ENCODE measurements at regions not wholly inside any gene's neighbourhood (a gene's known extent, or its start where the extent isn't known, plus 50 kb on each side); places are given as distances from the start of the nearest gene placed in this dataset.
"Not testable (repeated sequence)": the region's sequence is repeated elsewhere in the genome, so short reads cannot be mapped to it uniquely, and the experiment has no call there.

DNA sequence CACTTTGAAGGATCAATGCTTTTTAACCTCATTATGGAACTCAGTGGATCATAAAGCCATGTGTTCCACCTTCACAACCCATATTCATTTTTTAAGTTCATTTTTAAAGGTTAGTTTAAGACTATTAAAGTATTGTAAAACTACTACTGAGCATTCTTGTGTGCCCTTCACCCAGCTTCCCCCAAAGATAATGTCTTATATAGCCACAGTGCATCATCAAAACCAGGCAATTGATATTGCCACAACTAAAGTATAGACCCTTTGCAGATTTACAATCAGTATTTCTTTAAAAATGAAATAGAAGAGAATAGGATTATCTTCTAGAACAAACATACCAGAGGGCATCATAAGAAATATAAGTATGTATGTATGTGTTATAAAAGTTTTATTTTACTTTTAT lies 597.1 kb downstream of the CCSER2 start:
- no peak for DNase-seq (ENCODE audit: low spot score)

DNA sequence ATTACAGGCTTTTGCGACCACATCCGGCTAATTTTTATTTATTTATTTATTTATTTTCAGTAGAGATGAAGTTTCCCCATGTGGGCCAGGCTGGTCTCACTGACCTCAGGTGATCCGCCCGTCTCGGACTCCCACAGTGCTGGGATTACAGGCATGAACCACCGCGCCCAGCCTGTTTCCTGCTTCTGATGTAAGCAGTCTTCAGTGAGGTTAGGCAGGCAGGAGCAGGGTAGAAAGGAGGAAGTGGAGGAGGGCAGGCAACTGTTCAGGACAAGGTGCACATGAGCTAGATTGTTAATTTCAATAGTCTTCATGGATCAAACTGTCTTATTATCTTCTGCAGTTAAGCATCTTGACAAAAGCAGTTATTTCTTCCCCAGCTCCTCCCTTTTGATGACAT lies 605.0 kb downstream of the CCSER2 start:
- no peak for DNase-seq (ENCODE audit: low spot score)

- DNase-seq (ENCODE audit: low spot score), result no peak
Measured at GRCh38 chr10:84935772-84936171, 607.4 kb downstream of the CCSER2 start.

GRCh38 chr10:84938117-84938905 lies 609.9 kb downstream of the CCSER2 start:
- no peak for DNase-seq (ENCODE audit: low spot score)

DNA sequence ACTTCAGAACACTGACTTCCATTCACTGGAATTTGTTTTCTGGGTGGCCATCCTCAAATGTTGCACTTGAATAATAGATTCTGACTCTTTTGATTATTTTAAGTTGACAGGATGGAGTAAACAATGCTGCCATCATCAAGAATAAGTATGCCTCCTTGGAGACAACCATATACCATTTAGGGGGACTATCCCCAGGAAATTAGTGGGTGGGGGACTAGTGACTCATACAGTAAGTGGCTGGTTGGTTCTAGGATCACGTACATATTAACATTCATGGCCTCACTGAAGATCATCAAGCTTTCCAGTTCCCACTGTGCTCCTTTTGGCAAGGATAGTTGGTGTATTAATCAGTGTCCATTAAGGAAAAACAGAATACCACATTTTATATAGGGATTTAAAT lies 615.2 kb downstream of the CCSER2 start:
- no peak for DNase-seq (ENCODE audit: low spot score)

- DNase-seq (ENCODE audit: low spot score), result peak; percentile 31
Measured at GRCh38 chr10:84944187-84944586, 615.8 kb downstream of the CCSER2 start.

DNA sequence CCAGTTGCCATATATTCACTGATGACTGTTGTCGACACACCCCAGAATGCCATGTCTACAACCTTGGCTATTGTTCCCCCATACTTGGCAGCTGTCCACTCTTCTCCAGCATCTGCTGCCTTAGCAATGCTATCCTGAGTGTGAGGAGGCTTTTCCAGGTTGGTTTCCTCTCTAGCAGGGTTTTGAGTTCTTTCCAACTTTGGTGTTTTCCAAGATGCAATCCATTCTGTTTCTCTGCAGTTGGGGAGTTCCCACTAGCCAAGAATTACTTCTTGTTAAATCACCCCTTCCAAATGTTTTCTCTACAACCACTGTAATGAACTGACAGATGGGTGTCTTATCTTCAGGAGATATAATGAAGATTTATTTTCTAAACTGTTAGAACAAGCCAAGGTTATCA lies 617.4 kb downstream of the CCSER2 start:
- DNase-seq (ENCODE audit: low spot score), result no peak

GRCh38 chr10:84946904-84947303 lies 618.5 kb downstream of the CCSER2 start:
- no peak for DNase-seq (ENCODE audit: low spot score)

DNA sequence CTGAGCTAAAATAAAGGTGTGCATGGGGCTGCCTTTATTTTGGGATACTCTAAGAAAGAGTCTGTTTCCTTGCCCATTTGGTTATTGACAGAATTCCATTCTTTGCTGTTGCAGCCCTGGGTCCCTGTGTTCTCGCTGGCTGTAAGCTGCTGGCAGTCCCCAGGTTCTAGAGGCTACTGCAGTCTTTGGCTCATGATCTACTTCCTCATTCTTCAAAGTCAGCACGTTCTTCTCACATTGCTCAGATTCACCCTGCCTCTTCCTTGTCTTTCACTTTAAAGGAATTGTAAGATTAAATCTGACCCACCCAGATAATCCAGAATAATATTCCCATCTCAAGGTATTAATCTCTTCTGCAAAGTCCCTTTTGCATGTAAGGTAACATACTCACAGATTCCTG lies 620.3 kb downstream of the CCSER2 start:
- no peak for DNase-seq (ENCODE audit: low spot score)

DNA sequence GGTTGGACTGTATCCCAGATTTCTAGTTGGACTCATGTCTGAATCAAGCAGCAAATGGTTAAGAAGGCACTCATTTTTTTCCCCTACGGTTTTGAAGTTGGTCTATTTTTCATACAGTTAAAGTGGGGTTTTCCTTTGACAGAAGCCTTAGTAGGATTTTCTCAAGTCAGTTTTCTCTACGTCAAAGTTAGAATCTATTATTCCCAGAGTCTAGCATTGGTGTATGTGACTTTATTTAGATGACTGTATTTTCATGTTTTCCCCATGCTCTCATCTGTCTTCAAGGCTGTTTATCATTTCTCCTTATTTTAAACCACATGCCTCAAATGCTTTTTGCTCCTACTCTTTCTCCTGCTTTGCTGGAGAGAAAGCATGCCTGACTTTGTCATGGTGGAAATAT lies 623.2 kb downstream of the CCSER2 start:
- DNase-seq (ENCODE audit: low spot score), result no peak

DNA sequence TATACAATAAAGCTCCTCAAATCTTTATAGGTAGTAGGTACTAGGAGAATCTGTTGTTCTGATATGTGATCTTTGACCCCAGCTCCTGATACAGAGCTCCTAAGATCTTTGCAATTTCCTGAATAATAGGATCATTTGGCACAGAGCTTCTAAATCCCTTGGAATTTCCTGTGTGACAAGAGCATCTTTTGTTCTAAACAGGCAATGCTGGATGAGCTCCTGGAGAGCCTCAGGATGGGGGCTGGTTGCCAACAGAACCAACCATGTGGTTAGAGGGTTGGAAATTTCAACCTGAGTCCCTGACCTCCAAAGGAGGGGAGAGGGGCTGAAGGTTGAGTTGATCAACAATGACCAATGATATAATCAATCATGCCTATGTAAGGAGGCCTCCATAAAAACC lies 629.0 kb downstream of the CCSER2 start:
- DNase-seq (ENCODE audit: low spot score), result no peak

DNA sequence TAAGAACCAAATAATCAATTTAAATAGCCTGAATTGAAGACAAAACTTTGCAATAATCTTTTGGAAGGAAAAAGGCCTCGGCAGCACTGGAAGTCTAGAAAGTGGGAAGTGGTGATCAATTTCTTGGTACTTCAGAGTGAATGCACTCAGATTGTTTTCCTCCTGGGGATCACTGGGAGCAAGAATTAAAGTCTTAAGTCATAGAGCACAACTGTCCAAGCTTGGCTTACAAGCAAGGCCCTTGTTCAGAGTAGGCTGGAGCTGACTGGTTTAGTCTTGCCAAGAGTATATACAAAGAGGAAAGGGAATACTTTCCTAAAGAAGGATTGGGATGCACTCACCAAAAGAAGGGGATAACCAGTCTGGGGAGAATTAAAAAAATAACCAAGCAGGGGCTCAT lies 637.1 kb downstream of the CCSER2 start:
- DNase-seq (ENCODE audit: low spot score), result no peak

GRCh38 chr10:84966708-84967441 lies 638.5 kb downstream of the CCSER2 start:
- no peak for DNase-seq (ENCODE audit: low spot score)

- DNase-seq (ENCODE audit: low spot score), result not testable (repeated sequence)
Measured at GRCh38 chr10:84969297-84969696, 640.9 kb downstream of the CCSER2 start.

- peak; percentile 64 for DNase-seq (ENCODE audit: low spot score)
Measured at GRCh38 chr10:84987039-84987438, 658.6 kb downstream of the CCSER2 start.

- DNase-seq (ENCODE audit: low spot score), result no peak
Measured at GRCh38 chr10:84988011-84988410, 659.6 kb downstream of the CCSER2 start.

DNA sequence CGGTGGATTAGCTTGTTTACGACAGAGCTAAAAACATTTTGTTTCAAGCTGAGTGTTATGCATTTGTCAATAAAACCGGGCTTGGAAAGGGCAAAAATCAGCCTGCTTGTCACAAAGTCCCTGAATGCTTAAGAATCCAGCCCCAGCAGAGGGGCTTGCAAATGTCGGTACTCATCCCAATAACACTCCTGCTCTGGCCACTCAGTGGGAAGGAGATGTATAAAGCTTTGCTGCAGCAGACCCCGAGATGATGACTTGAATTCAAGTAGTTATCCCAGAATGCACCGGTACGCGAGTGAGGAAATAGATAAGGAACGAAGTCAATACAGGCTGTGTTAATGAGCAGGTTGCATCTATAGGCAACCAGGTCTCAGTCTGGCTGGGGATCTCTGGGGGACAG lies 662.3 kb downstream of the CCSER2 start:
- peak; percentile 18 for DNase-seq (ENCODE audit: low spot score)

GRCh38 chr10:84991301-84991700 lies 662.9 kb downstream of the CCSER2 start:
- no peak for DNase-seq (ENCODE audit: low spot score)

- DNase-seq (ENCODE audit: low spot score), result no peak
Measured at GRCh38 chr10:84993251-84994035, 665.1 kb downstream of the CCSER2 start.

DNA sequence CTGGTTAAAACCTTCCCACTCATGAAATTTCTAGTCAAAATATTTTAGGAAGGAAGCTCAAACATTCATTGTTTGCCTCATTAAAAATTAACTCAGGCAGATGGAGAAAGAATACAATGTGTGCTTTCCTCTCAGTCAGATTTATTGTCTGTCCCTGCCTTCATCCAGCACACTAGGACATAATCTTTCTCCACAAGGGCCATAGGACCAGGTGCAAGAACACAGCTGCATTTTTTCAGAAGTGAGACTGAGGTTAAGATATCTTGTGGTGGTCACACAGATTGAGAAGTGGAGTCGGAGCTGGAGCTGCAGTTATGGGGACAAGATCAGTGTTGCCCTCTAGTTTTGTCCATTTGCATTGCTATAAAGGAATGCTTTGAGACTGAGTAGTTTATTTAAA lies 666.3 kb downstream of the CCSER2 start:
- DNase-seq (ENCODE audit: low spot score), result no peak

GRCh38 chr10:84996580-84996979 lies 668.2 kb downstream of the CCSER2 start:
- DNase-seq (ENCODE audit: low spot score), result no peak

- DNase-seq (ENCODE audit: low spot score), result no peak
Measured at GRCh38 chr10:84997870-84998269, 669.5 kb downstream of the CCSER2 start.
